ENCODE measurements at regions not wholly inside any gene's neighbourhood (a gene's known extent, or its start where the extent isn't known, plus 50 kb on each side); places are given as distances from the start of the nearest gene placed in this dataset.

DNA sequence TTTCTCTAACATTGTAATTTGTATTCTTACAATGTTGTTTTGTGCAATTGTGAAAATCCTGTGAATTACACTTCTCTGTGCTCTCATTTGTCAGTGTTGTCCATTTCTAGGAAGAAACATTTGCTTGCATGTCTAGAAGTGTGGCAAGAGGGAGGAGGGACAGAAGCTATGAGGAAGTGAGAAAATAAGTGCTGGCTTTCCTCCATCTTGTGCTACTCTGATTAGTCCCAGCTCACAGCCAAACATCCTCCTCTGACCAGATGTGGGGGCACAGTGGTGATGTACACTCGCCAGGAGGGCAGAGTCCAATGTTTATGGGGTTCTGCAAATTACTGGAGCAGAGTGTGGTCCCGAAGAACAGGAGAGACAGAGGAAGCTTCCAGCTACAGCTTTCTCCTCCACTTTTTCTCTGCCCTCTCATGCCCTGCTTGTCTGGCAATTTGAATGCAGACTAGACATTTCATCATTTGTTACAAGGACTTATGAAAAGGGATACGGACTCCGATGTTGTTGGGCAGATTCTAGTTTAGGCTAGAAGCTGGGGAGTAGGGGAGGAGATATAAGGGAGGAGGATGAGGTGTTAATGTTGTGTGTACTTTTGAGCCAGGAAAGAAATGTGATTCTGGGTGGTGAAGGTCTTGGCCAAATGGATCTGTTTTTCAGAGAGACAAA lies 131.0 kb upstream of the C1GALT1 start:
- DNase-seq (ENCODE audit: low read depth in 2 of 2) = no peak

DNA sequence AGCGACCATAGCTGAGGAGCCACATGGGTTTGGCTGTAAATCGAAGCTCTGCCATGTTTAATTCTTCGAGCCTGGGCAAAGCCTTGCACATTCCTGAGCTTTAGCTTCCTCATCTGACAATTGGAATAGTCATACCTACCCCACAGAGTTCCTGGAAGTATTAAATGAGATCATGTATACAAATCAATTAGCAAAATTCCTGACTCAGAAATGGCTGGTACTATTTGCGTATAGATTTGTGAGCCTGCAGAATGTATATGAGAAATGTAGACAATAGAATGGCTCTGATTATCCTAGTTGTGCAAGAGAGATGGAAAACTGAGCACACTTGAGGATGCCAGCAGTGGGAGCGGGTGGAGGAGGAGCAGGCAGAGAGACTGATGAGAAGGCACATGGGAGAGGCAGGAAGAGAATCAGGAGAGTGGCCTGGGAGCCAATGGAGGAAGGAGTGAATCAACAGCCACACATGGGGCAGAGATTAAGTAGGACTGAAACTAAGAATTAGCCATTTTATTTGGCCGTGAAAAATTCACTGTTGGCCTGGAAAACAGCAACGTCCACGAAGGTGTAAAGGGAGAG lies 128.0 kb upstream of the C1GALT1 start:
- no peak for DNase-seq (ENCODE audit: low read depth in 2 of 2)

DNA sequence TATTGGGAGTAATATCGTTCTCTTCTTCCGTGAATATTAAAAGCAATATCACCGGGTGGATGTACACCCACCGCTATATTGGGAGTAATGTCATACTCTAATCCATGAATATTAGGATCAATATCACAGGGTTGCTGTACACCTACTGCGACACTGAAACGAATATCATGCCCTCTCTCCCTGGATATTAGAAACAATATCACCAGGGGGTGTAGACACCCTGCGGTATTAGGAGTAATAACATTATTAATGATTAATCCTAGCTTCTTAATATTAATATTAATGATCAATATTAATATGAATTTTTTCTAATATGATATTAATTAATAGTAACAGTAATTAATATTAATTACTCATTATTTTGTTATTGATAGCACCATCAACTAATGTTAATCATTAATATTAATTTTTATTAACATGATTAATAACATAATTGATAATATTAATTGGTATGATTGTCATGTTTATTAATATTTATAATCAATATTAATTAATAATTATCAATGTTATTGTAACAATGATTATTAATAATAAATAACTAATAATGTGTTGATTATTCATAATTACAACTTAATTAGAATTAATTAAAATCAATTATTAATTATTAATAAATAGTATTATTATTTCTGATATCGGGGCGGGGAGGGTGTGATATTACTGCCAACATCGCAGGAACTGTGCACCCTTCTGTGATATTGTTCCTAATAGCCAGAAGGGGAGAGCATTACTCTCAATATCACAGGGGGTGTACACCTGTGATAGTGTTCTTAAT lies 121.3 kb upstream of the C1GALT1 start:
- no peak for DNase-seq (ENCODE audit: low read depth in 2 of 2)

DNA sequence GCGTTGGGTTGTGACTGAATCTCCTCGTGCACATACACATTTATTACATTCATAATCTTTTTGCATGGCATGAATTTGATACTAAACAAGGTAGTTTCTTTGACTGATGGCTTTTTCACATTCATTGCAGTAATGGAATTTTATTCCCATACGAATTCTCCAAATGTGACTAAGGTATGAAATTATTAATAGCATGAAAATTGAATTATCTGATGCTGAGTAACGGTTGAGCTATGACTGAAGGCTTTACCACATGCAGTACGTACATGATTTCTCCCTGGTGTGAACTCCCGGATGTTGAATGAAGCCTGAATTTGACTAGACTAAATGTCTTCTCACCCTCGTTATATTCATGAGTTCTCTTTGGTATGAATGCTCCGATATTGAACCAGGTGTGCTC lies 104.4 kb upstream of the C1GALT1 start:
- no peak for DNase-seq (ENCODE audit: low read depth in 2 of 2)

DNA sequence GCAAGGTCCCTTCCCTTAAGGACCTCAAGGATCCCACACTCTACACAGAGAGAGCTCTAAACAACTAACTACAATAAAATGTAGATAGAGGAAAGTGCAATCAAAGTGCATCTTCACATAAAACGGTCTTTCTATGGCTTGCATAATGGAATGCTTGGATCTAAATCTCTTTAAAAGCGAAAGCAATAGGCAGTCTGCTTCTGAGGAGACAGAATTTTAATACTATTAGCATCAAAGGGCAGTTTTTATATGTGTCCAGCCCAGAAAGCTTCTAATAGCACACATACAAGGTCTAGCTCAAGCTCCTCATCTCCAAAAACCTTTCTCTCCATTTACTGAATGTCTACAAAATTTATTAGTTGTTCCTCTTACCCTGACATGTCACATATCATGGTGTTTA lies 101.5 kb upstream of the C1GALT1 start:
- no peak for DNase-seq (ENCODE audit: low read depth in 2 of 2)

DNA sequence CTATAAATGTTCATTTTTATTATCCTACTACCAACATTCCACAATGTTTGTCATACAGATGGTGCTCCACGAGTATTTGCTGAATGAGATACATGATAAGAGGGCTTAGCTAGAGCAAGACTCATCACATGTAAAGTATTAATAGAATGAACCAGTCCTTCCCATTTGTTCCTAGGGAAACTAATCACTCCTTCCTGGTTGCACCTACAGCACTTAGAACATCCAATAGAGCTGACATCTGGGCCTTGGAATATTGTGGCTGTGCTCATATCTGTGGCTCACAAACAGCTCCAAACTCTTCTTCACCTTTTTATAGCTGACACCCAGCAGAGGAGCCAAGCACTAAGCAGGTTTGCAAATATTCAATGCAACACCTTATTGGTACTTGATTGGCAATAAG lies 91.9 kb upstream of the C1GALT1 start:
- no peak for DNase-seq (ENCODE audit: low read depth in 2 of 2)

DNA sequence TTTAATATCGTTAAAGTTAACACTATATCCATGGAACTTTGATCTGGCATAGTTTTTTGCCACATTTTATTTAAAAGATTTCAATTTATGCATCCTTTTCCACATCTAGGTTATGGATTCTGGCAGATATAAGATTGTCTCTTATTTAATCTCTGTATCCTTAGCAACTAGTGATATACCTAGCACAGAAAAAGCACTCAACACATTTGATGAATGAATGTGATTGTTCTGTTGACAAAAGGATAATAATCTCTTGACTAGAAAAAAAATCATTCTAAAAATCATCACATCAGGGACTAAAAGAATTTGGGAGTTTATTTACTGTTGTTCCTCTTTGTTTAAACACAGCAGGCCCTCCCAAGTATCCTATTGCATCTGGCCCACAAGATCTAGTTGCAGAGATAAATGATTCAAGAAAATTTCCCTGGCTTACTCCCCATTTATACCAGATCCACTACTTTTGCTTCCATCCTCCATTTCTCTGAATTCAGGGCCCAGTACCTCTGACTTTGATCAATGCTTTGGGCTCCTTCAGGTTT lies 84.0 kb upstream of the C1GALT1 start:
- no peak for DNase-seq (ENCODE audit: low read depth in 2 of 2)

DNA sequence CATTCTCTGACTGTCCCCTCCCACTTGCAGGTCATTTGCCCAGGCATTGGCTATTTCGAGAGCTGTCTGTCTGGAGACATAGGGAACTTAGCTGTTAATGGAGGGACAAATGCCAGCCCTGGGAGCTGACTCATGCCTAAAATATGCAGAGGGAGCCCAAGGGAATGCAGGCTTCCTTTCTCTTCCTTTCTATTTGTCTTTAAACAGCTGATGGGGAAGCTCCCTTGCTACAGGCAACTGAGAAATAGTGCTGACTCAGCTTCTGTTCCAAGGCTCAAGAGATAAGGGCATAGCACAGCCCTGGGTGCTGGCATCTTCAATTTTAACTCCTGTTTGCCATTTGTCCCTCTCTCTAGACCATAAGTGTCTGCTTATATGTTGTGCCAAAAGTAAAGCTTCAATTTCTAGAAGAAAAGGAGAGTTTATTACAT lies 82.7 kb upstream of the C1GALT1 start:
- DNase-seq (ENCODE audit: low read depth in 2 of 2) = no peak

DNA sequence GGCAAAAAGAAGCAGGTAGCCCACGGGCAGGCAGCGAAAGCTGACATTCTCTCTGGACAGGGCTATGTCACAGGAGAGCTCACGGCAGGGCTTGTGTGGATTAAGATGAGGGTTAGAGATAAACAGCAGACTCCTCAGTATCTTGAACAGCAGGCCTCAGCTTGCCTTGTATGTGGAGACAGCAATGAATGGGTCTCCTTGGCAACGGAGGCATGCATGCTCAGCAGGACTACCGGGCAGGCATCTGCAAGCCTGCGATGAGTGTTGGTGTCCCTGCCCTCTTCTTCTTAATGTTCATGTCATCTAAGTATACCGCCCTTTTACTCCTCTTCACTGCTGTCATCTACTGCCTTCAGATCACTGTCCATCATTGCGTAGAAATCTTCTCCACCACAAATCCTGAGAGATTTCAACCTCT lies 81.9 kb upstream of the C1GALT1 start:
- no peak for DNase-seq (ENCODE audit: low read depth in 2 of 2)

DNA sequence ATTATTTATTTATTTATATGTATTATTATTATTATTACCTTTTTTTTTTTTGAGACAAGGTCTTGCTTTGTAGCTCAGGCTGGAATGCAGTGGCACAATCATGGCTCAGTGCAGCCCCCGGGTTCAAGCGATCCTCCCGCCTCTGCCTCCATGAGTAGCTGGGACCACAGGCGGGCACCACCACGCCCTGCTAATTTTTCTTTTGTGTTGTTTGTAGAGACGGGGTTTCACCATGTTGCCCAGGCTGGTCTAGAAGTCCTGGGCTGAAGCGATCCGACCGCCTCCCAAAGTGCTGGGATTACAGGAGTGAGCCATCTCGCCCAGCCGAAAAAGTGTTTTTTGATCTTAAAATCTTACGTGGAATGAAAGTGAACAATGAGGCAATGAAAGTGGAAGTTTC lies 79.4 kb upstream of the C1GALT1 start:
- DNase-seq (ENCODE audit: low read depth in 2 of 2) = no peak

DNA sequence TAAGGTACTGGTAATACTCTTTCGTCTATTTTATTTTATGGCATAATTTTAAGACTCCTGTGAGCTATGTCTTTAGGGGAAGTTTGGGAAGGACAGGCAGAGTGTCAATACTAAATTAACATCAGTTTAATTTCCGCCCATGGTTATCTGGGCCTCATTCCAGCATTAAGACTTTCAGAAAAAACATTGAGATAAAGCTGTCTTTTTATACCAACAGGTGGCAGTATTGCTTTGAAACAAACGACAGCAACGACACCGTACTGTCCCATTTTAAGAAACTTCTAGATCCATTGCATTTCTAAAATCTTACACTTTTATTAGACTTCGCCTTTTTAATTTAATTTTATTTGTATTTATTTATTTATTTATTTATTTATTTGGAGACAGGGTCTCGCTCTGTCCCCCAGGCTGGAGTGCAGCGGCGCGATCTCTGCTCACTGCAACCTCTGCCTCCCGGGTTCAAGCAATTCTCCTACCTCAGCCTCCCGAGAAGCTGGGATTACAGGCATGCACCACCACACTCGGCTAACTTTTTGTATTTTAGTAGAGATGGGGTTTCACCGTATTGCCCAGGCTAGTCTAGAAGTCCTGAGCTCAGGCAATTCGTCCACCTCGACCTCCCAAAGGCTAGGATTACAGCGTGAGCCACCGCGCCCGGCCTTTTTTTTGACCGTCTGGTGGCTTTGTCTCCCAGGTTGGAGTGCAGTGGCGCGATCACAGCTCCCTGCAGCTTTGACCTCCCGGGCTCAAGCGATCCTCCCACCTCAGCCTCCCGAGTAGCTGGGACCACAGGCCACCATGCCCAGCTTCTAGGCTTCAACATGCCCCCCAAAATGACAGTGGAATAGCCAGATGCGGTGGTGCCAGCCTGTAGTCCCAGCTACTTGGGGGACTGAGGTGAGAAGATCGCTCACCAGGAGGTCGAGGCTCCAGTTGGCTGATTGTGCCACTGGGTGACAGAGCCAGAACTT lies 78.7 kb upstream of the C1GALT1 start:
- no peak for DNase-seq (ENCODE audit: low read depth in 2 of 2)

DNA sequence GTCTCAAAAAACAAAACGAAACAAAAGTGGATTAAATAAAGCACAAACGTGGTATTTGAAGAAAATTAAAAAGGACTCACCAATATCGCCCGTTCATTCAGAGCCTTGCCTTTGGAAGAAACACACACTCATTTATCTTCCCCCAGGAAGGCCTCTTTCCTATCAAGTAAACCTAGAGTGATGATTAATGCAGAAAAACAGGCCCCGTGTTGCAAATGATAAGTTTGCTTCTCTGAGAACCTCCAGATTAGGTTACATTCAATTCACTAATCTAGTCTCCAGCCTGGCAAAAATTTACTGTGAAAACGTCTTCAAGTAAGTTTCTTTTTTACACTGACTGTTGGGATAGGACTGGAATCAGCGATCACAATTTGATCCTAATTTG lies 78.0 kb upstream of the C1GALT1 start:
- DNase-seq (ENCODE audit: low read depth in 2 of 2) = no peak

DNA sequence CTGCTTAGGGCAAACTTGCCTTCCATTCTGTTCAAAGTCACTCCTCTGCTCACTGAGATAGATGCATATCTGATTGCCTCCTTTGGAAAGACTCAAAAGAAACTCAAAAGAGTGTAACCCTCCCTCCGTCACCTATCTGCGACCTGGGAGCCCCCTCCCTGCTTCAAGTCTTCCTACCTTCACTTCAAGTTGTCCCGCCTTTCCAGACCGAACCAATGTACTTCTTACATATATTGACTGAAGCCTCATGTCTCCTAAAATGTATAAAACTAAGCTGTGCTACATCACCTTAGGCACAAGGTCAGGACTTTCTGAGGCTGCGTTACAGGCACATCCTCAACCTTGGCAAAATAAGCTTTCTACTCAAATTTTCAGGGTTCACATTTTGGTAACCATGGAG lies 77.4 kb upstream of the C1GALT1 start:
- no peak for DNase-seq (ENCODE audit: low read depth in 2 of 2)

DNA sequence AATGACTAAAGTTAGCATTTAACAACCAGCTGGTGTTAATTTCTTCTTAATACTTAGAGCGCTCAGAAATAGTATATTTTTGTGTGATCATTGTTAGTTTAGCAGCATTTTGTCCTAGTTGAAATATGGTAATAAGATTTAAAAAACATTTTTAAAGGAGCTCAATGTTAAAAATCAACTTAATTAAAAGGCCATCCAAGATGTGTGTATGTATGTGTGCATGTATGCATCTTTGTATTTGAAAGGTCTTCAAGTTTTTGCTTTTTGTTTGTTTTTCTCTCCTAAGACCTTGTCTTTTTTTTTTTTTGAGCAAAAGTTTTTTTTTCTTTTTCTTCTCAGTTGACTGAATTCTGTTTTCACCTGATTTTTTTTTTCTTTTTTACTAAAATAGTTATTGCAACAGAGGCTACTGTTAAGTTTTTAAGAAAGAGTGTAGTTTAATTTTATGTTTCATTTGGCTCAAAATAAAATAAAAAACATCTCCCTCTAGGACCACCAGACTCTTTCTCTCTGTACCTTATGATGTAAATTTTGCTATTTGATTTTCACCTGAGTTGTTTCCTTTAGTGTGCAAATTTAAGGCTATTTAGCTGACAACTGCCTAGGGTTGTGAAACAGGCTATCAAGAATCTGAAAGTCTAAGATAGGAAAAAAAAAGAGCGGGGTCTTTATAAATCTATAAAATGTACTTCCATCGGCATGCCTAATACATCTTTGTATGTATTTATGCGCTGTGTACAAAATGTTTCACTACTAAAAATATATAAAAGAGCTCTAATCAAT lies 76.4 kb upstream of the C1GALT1 start:
- no peak for DNase-seq (ENCODE audit: low read depth in 2 of 2)

DNA sequence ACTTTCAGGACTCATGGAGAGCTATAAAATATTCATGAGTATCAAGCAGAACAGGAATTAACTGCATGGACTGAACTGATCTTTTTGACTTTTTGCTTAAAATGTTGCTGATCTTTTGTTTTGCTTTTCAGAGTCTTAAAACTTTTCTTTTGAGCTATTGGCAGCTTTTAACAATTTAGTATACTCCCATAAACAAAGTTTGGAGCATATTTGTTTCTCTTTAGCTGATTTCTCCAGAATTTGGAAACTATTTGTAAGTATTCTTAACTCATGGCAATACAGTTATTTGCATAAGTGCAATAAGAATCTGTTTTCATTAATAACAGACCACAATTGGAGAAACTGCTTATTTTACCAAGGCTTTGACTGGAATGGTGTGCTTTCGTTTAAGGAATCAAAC lies 73.4 kb upstream of the C1GALT1 start:
- no peak for DNase-seq (ENCODE audit: low read depth in 2 of 2)

DNA sequence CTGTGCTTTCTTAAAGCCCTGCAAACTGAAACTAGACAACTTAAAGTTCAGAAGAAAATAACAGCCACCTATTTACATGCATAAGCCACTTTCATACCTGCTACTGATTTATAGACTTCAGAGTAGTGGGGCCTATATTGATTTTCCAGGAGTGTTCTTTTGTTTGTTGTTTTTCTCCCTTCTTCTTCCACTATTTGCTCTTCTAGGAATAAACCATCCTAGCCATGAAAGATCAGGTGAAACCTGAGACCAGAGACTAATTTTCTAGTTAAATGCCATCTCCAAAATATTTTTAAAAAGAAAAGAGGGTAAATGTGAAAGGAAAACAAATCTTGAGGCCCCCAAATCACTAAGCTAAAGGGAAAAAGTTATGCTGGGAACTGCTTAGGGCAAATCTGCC lies 72.4 kb upstream of the C1GALT1 start:
- no peak for DNase-seq (ENCODE audit: low read depth in 2 of 2)

DNA sequence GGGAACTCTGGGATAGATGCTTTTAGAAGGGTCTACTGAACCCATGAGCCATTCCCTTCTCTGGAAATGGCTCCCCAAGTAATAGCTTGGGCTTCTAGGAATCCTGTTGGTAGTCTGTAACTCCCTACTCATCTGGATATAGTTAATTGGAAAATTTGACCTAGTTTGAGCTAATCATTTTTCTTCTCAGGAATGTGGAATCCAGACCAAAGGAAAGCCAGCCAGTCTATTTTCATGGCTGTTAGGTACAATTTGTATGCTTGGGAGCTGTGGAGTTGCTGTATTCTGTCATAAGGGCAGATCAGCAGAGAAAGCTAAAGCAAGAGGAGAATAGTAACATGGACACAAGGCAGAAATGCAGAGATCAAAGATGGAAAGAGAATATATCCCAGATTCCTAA lies 71.6 kb upstream of the C1GALT1 start:
- no peak for DNase-seq (ENCODE audit: low read depth in 2 of 2)

DNA sequence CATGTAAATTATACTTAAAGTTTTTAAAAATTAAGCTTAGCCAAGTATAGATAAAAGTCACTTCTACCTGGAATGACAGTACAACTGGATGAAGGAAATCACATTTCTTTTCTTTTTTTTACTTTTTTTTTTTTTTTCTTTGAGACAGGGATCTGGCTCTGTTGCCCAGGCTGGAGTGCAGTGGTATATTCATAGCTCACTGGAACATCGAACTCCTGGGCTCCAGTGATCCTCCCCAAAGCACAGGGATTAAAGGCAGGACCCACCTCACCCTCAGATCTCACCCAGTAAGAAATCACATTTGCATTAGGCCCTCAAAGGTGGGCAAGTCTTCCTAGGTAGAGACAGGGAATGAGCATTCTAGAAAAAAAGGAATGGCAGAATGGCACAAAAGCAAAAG lies 69.5 kb upstream of the C1GALT1 start:
- DNase-seq (ENCODE audit: low read depth in 2 of 2) = no peak

DNA sequence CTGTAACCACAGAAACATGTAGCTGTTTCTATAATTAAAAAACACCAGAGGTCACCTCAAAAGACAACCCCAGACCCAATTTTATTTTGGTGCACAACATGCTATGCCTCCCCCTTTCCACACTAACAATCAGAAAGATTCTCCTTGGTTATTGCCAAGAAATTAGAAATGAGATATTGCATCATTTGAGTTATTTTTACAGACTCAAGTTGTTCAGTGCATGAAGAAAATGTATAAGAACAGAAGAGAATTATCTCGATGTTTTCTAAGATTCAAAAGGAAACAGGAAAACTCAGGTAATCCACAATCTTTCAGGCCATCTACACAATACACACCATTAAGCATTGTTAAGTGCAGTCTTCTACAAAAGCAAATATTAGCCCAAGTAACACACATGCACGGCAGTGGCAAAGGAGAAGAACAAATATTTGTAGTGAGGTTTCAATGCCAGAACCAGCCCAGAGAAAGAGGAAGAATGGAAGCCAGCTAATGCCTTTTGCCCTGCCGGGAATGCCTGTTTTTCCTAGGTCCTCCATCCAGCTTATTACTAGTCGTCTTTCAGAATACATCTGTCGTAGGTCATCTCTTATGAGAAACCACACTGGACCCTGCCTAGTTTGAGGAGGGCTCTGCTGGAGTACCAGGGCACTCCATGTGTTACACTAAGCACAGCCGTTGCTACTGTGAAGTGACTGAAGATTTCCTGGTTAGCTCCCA lies 67.6 kb upstream of the C1GALT1 start:
- DNase-seq (ENCODE audit: low read depth in 2 of 2) = no peak

DNA sequence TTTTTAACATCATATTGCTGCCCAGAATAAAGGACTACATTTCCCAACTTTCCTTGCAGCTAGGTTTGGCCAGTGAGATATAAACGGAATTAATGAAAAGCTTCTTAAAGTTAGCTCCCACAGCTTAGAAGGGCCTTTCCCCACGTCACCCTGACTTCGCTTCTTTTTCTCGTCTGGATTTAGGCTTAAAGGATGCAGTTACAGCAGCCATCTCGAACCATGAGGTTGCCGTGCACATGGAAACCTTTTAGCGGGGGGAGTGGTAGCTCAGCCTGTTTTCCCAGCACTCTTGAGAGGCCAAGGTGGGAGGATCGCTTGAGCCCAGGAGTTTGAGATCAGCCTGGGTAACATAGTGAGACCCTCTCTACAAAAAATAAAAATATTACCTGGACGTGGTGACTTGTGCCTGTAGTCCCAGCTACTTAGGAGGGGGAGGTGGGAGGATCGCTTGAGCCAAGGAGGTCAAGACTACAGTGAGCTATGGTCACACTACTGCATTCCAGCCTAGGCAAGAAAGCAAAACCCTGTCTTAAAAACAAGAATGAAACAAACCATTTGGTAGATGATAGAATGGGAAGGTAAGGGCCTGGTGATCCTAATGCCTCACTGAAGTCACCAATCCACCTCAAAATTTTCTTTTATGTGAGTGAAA lies 64.3 kb upstream of the C1GALT1 start:
- no peak for DNase-seq (ENCODE audit: low read depth in 2 of 2)

Data from stimulated activated CD8-positive, alpha-beta memory T cell treated with anti-CD3 and anti-CD28 coated beads, Interleukin-7, amount 100 ng/mL, for 4 hours (primary cell).